ENCODE measurements at regions not wholly inside any gene's neighbourhood (a gene's known extent, or its start where the extent isn't known, plus 50 kb on each side); places are given as distances from the start of the nearest gene placed in this dataset.

- no peak for DNase-seq (ENCODE audit: low read depth)
- no peak for TF ChIP-seq CTCF (IDR thresholded peaks at IDR 0.05; ENCODE audit: control insufficient read depth, extremely low read depth, insufficient read depth)
Measured at GRCh38 chr18:75554644-75555185, 127.2 kb upstream of the SMIM21 start.

GRCh38 chr18:75554176-75554575 lies 126.7 kb upstream of the SMIM21 start:
- no peak for DNase-seq (ENCODE audit: low read depth)
- no peak for TF ChIP-seq CTCF (IDR thresholded peaks at IDR 0.05; ENCODE audit: control insufficient read depth, extremely low read depth, insufficient read depth)
- H3K4me3 ChIP-seq (ENCODE audit: low read depth, low read length), result no peak overlapping the region

More at GRCh38 chr18:75554644-75555185, 127.2 kb upstream of the SMIM21 start:
- no peak overlapping the region for H3K4me3 ChIP-seq (ENCODE audit: low read depth, low read length)

GRCh38 chr18:75553021-75553420 lies 125.5 kb upstream of the SMIM21 start:
- no peak overlapping the region for H3K4me3 ChIP-seq (ENCODE audit: low read depth, low read length)
- TF ChIP-seq CTCF (IDR thresholded peaks at IDR 0.05; ENCODE audit: control insufficient read depth, extremely low read depth, insufficient read depth), result no peak
- no peak for DNase-seq (ENCODE audit: low read depth)

- H3K4me3 ChIP-seq (ENCODE audit: low read depth, low read length), result no peak overlapping the region
- TF ChIP-seq CTCF (IDR thresholded peaks at IDR 0.05; ENCODE audit: control insufficient read depth, extremely low read depth, insufficient read depth), result no peak
- DNase-seq (ENCODE audit: low read depth), result no peak
Measured at GRCh38 chr18:75551071-75551470, 123.6 kb upstream of the SMIM21 start.

GRCh38 chr18:75548353-75548905 lies 120.9 kb upstream of the SMIM21 start:
- DNase-seq (ENCODE audit: low read depth), result peak; percentile 2
- no peak for TF ChIP-seq CTCF (IDR thresholded peaks at IDR 0.05; ENCODE audit: control insufficient read depth, extremely low read depth, insufficient read depth)
- no peak overlapping the region for H3K4me3 ChIP-seq (ENCODE audit: low read depth, low read length)

GRCh38 chr18:75546964-75547363 lies 119.5 kb upstream of the SMIM21 start:
- TF ChIP-seq CTCF (IDR thresholded peaks at IDR 0.05; ENCODE audit: control insufficient read depth, extremely low read depth, insufficient read depth), result no peak
- H3K4me3 ChIP-seq (ENCODE audit: low read depth, low read length), result no peak overlapping the region
- DNase-seq (ENCODE audit: low read depth), result no peak

GRCh38 chr18:75545189-75545588 lies 117.7 kb upstream of the SMIM21 start:
- TF ChIP-seq CTCF (IDR thresholded peaks at IDR 0.05; ENCODE audit: control insufficient read depth, extremely low read depth, insufficient read depth), result no peak
- no peak for DNase-seq (ENCODE audit: low read depth)

More at GRCh38 chr18:75545189-75545588, 117.7 kb upstream of the SMIM21 start:
- H3K4me3 ChIP-seq (ENCODE audit: low read depth, low read length), result no peak overlapping the region
